Endothelial cell of hepatic sinusoid (primary cell): ENCODE measurements at regions not wholly inside any gene's neighbourhood (a gene's known extent, or its start where the extent isn't known, plus 50 kb on each side); places are given as distances from the start of the nearest gene placed in this dataset.
"Not testable (repeated sequence)": the region's sequence is repeated elsewhere in the genome, so short reads cannot be mapped to it uniquely, and the experiment has no call there.

Experiments used
- in situ Hi-C: cut with HindIII; loops from 2 replicates; pipeline ENCODE4 v1.10.0; 2017; ENCODE audit warnings: low sequenced_read_pairs

GRCh38 chr4:77358315-77358928 is 201.4 kb downstream of the CCNG2 start:
- in situ Hi-C loops, result no loop called here

- in situ Hi-C loops, result no loop called here
These were observed 203.4 kb downstream of the CCNG2 start for GRCh38 chr4:77360451-77360850.

- in situ Hi-C loops, result not testable (repeated sequence)
These were observed 209.9 kb downstream of the CCNG2 start for GRCh38 chr4:77366876-77367275.

- in situ Hi-C loops, result no loop called here
These were observed 210.6 kb downstream of the CCNG2 start for GRCh38 chr4:77367638-77368037.

- in situ Hi-C loops, result no loop called here
These were observed 215.4 kb downstream of the CCNG2 start for GRCh38 chr4:77372375-77372774.

GRCh38 chr4:77375866-77376607 is 219.0 kb downstream of the CCNG2 start:
- in situ Hi-C loops, result no loop called here

- in situ Hi-C loops, result no loop called here
These were observed 219.9 kb downstream of the CCNG2 start for GRCh38 chr4:77376788-77377460.

- in situ Hi-C loops, result no loop called here
These were observed 221.5 kb upstream of the CXCL13 start for GRCh38 chr4:77384094-77384493.

GRCh38 chr4:77385124-77385969 is 220.3 kb upstream of the CXCL13 start:
- in situ Hi-C loops, result no loop called here

- in situ Hi-C loops, result loop anchor here (5.0 kb wide), 1 partner anchor 98 kb away; no protein-coding TSS in a partner anchor
These were observed 211.6 kb upstream of the CXCL13 start for GRCh38 chr4:77393996-77394395.

GRCh38 chr4:77395481-77395880 is 210.1 kb upstream of the CXCL13 start:
- in situ Hi-C loops, result no loop called here

- in situ Hi-C loops, result no loop called here
These were observed 207.4 kb upstream of the CXCL13 start for GRCh38 chr4:77398256-77398655.

- in situ Hi-C loops, result no loop called here
These were observed 205.8 kb upstream of the CXCL13 start for GRCh38 chr4:77399831-77400230.

- in situ Hi-C loops, result no loop called here
These were observed 191.9 kb upstream of the CXCL13 start for GRCh38 chr4:77413766-77414165.

- in situ Hi-C loops, result no loop called here
These were observed 189.9 kb upstream of the CXCL13 start for GRCh38 chr4:77415689-77416088.

GRCh38 chr4:77418333-77418732 is 187.3 kb upstream of the CXCL13 start:
- in situ Hi-C loops, result no loop called here

GRCh38 chr4:77430847-77431246 is 174.8 kb upstream of the CXCL13 start:
- in situ Hi-C loops, result no loop called here

GRCh38 chr4:77431546-77431945 is 174.1 kb upstream of the CXCL13 start:
- in situ Hi-C loops, result no loop called here

- in situ Hi-C loops, result no loop called here
These were observed 172.8 kb upstream of the CXCL13 start for GRCh38 chr4:77432717-77433417.

- in situ Hi-C loops, result no loop called here
These were observed 172.2 kb upstream of the CXCL13 start for GRCh38 chr4:77433418-77433733.
